HCT116 (cell line): ENCODE measurements at regions not wholly inside any gene's neighbourhood (a gene's known extent, or its start where the extent isn't known, plus 50 kb on each side); places are given as distances from the start of the nearest gene placed in this dataset.

Source experiments
- ATAC-seq: fragments of 200-7000 bp; cut with Tn5 transposase; 2 replicates; pipeline ENCODE4 v1.9.1; 2020; ENCODE audit warnings: mild to moderate bottlenecking, moderate library complexity
- BruUV-seq: library from RNA; stranded (reverse); fragments of 400-500 nt; replicated peaks from 2 replicates; lab custom pipeline; 2021; lab: Mats Ljungman, UMichigan
- CTCF ChIA-PET: fragments of 300-600 bp; sonication (Branson Sonifier 250); formaldehyde crosslinking; loops from one replicate; lab custom pipeline; 2021; ENCODE audit warnings: antibody characterized with exemption; lab: Charles Lee
- POLR2A ChIA-PET: fragments of 300-600, 350-600 bp; sonication (Branson Sonifier 250); formaldehyde crosslinking; loops from one replicate; lab custom pipeline; 2021; ENCODE audit warnings: antibody characterized with exemption; lab: Charles Lee
- RAD21 ChIA-PET, 2 experiments: fragments of 300-600 bp; sonication (Branson Sonifier 250); formaldehyde crosslinking; loops; one replicate each; lab custom pipeline; 2023; ENCODE audit warnings: low total read pairs in 2 of 2; ENCODE audit not compliant: uncharacterized antibody in 2 of 2, unreplicated experiment in 2 of 2, low non-redundant PET in 1 of 2; lab: Charles Lee
- DNase-seq: peaks from one replicate; pipeline ENCODE4 v3.0.0-alpha.2; 2010; ENCODE audit warnings: low read depth, low spot score
- H2AFZ ChIP-seq: fragments of 200-600 bp; shearing (Covaris generic), sonication (generic); 2 replicates; pipeline ENCODE4 v1.6.1; 2017; ENCODE audit warnings: low read depth, mixed run types, mixed read lengths, antibody characterized with exemption, low read length; ENCODE audit not compliant: poor library complexity, severe bottlenecking
- H3K27ac ChIP-seq: 2 replicates; pipeline ENCODE4 v1.5.1; 2012; ENCODE audit warnings: low read depth, low read length
- H3K27me3 ChIP-seq: fragments of 200-600 bp; sonication (generic); 2 replicates; pipeline ENCODE4 v1.6.1; 2016; ENCODE audit warnings: mixed run types, low read length, mixed read lengths; ENCODE audit not compliant: insufficient read depth
- H3K36me3 ChIP-seq, 2 experiments: fragments of 200-500 bp in 1 of 2; fragments of 200-600 bp in 1 of 2; sonication (Bioruptor generic) in 1 of 2; sonication (generic) in 1 of 2; 2 replicates each; pipeline versions ENCODE4 v1.5.1 to v1.6.1; 2014 to 2016; ENCODE audit warnings: low read length in 2 of 2, inconsistent platforms in 1 of 2, mixed read lengths in 1 of 2, mixed run types in 1 of 2; ENCODE audit not compliant: insufficient read depth in 2 of 2, control insufficient read depth in 1 of 2
- H3K4me1 ChIP-seq, 2 experiments: fragments of 200-600 bp in 1 of 2; sonication (generic) in 1 of 2; 2 replicates each; pipeline versions ENCODE4 v1.5.1 to v1.6.1; 2012 to 2017; ENCODE audit warnings: low read length in 2 of 2, inconsistent platforms in 1 of 2, mild to moderate bottlenecking in 1 of 2, mixed read lengths in 1 of 2, mixed run types in 1 of 2, moderate library complexity in 1 of 2; ENCODE audit not compliant: insufficient read depth in 2 of 2, control insufficient read depth in 1 of 2
- H3K4me2 ChIP-seq: fragments of 200-600 bp; sonication (generic); 2 replicates; pipeline ENCODE4 v1.6.1; 2017; ENCODE audit warnings: mixed run types, low read length, mixed read lengths
- H3K4me3 ChIP-seq, 2 experiments: fragments of 200-600 bp in 1 of 2; sonication (generic) in 1 of 2; replicated peaks in 1 of 2; 2 replicates each; pipeline ENCODE4 v1.5.1; 2011 to 2016; ENCODE audit warnings: low read length in 2 of 2, control low read depth in 1 of 2, low read depth in 1 of 2, mild to moderate bottlenecking in 1 of 2, mixed read lengths in 1 of 2, mixed run types in 1 of 2
- H3K79me2 ChIP-seq: fragments of 200-600 bp; sonication (generic); 2 replicates; pipeline ENCODE4 v1.6.1; 2017; ENCODE audit warnings: mild to moderate bottlenecking, mixed run types, low read length, moderate library complexity, mixed read lengths; ENCODE audit not compliant: insufficient read depth
- H3K9ac ChIP-seq: fragments of 200-600 bp; sonication (generic); 2 replicates; pipeline ENCODE4 v1.6.1; 2016; ENCODE audit warnings: low read length, mixed read lengths
- H3K9me2 ChIP-seq: fragments of 200-600 bp; sonication (generic), shearing (Covaris generic); 2 replicates; pipeline ENCODE4 v1.6.1; 2017; ENCODE audit warnings: mixed run types, mild to moderate bottlenecking, moderate library complexity; ENCODE audit not compliant: insufficient read depth
- H3K9me3 ChIP-seq, 2 experiments: fragments of 200-500 bp in 1 of 2; fragments of 200-600 bp in 1 of 2; sonication (Bioruptor generic) in 1 of 2; sonication (generic) in 1 of 2; 2 replicates each; pipeline ENCODE4 v1.6.1; 2014 to 2017; ENCODE audit warnings: low read length in 2 of 2, mixed read lengths in 2 of 2, inconsistent platforms in 1 of 2, low read depth in 1 of 2, mild to moderate bottlenecking in 1 of 2, mixed run types in 1 of 2, moderate library complexity in 1 of 2; ENCODE audit not compliant: control insufficient read depth in 1 of 2, insufficient read depth in 1 of 2
- H4K20me1 ChIP-seq: fragments of 200-600 bp; sonication (generic), shearing (Covaris generic); 2 replicates; pipeline ENCODE4 v1.6.1; 2017; ENCODE audit warnings: mixed run types, mild to moderate bottlenecking, moderate library complexity; ENCODE audit not compliant: insufficient read depth
- CBX3 ChIP-seq: IDR thresholded peaks from 2 replicates; pipeline ENCODE4 v1.6.1; 2012; ENCODE audit warnings: low read depth
- CEBPB ChIP-seq: IDR thresholded peaks from 2 replicates; pipeline ENCODE4 v1.6.1; 2012; ENCODE audit warnings: low read depth
- EGR1 ChIP-seq: IDR thresholded peaks from 2 replicates; pipeline ENCODE4 v1.6.1; 2012; ENCODE audit warnings: low read depth
- EZH2 ChIP-seq: fragments of 200-600 bp; sonication (generic); IDR thresholded peaks from 2 replicates; pipeline ENCODE4 v1.6.1; 2017; ENCODE audit warnings: antibody characterized with exemption, mixed run types
- EZH2phosphoT487 ChIP-seq: fragments of 200-600 bp; IDR thresholded peaks from 2 replicates; pipeline ENCODE4 v1.6.1; 2018; ENCODE audit warnings: antibody characterized with exemption, borderline replicate concordance
- JUND ChIP-seq: IDR thresholded peaks from 2 replicates; pipeline ENCODE4 v1.6.1; 2012
- MAX ChIP-seq: IDR thresholded peaks from 2 replicates; pipeline ENCODE4 v1.6.1; 2012
- POLR2A ChIP-seq: IDR thresholded peaks from 2 replicates; pipeline ENCODE4 v1.7.0; 2011; ENCODE audit warnings: borderline replicate concordance; ENCODE audit not compliant: insufficient read depth, insufficient read length; ENCODE audit errors: extremely low read depth
- RAD21 ChIP-seq: IDR thresholded peaks from 2 replicates; pipeline ENCODE4 v1.6.1; 2012; ENCODE audit warnings: low read depth, mild to moderate bottlenecking
- SIN3A ChIP-seq: IDR thresholded peaks from 2 replicates; pipeline ENCODE4 v1.6.1; 2012; ENCODE audit warnings: low read depth
- SRF ChIP-seq: IDR thresholded peaks from 2 replicates; pipeline ENCODE4 v1.6.1; 2012; ENCODE audit warnings: low read depth
- TCF7L2 ChIP-seq: IDR thresholded peaks from 2 replicates; pipeline ENCODE4 v1.7.0; 2011; ENCODE audit warnings: borderline replicate concordance, inconsistent platforms; ENCODE audit not compliant: insufficient read depth, insufficient read length; ENCODE audit errors: extremely low read depth
- ZNF274 ChIP-seq: fragments of 200-500 bp; sonication (Bioruptor generic); IDR thresholded peaks from 2 replicates; pipeline ENCODE4 v1.6.1; 2014; ENCODE audit warnings: mild to moderate bottlenecking, low read depth, low read length, inconsistent platforms
- intact Hi-C: fragments of 100-400 bp; cut with micrococcal nuclease; formaldehyde crosslinking; loops from 2 replicates; pipeline ENCODE4 v1.10.0; 2022

- Histone ChIP-seq H4K20me1 (no peaks in the 10 kb centered on the region), H3K4me2 (no peak overlapping the region), H3K27ac (no peak overlapping the region), H3K4me3 (no peak overlapping the region), H3K9me3 (no peaks in the 10 kb centered on the region), H3K9ac (no peak overlapping the region), H3K9me2 (no peaks in the 10 kb centered on the region), H3K79me2 (no peaks in the 10 kb centered on the region), H3K27me3 (no peaks in the 10 kb centered on the region), H2AFZ (no peak overlapping the region), H3K36me3 (no peaks in the 10 kb centered on the region), H3K4me1 (no peaks in the 10 kb centered on the region)
- intact Hi-C loops, result loop anchor here (10.0 kb wide), 1 partner anchor 699 kb away; no protein-coding TSS in a partner anchor
- ChIA-PET CTCF (no interaction called here), RAD21 (no interaction called here), POLR2A (no interaction called here)
- no peak for DNase-seq
- no peak for ATAC-seq
- no peak for TF ChIP-seq TCF7L2
- TF ChIP-seq RAD21, result no peak
- no peak for TF ChIP-seq MAX
- no TSS peak for BruUV-seq
Measured at GRCh38 chrX:1895583-1895982, 280.7 kb downstream of the ASMT start.

- Histone ChIP-seq H2AFZ (no peak overlapping the region), H3K9ac (no peak overlapping the region), H3K27me3 (no peaks in the 10 kb centered on the region), H3K9me3 (no peaks in the 10 kb centered on the region), H3K9me2 (no peaks in the 10 kb centered on the region), H3K4me2 (no peak overlapping the region), H3K4me3 (no peak overlapping the region), H3K79me2 (no peaks in the 10 kb centered on the region), H3K36me3 (no peaks in the 10 kb centered on the region), H3K27ac (no peak overlapping the region), H3K4me1 (peaks cover 14 to 23% of the 10 kb centered on the region in 2 experiments), H4K20me1 (no peaks in the 10 kb centered on the region)
- POLR2A ChIA-PET, result no interaction called here
- CTCF ChIA-PET, result no interaction called here
- RAD21 ChIA-PET, result no interaction called here
- intact Hi-C loops, result loop anchor here (10.0 kb wide), 1 partner anchor 695 kb away; no protein-coding TSS in a partner anchor
- ATAC-seq (no peak), DNase-seq (no peak)
- TF ChIP-seq JUND (no peak), CBX3 (no peak), SIN3A (no peak), RAD21 (no peak), CEBPB (no peak), ZNF274 (no peak), EGR1 (no peak), SRF (no peak), EZH2phosphoT487 (no peak), POLR2A (no peak), EZH2 (no peak)
- no TSS peak for BruUV-seq
Measured at GRCh38 chrX:1899841-1900240, 285.0 kb downstream of the ASMT start.
